Breast epithelium (tissue), 4 donors: ENCODE measurements at regions not wholly inside any gene's neighbourhood (a gene's known extent, or its start where the extent isn't known, plus 50 kb on each side); places are given as distances from the start of the nearest gene placed in this dataset.

Experiments
- DNase-seq, 2 donors: peaks; one replicate each; pipeline ENCODE4 v3.0.0-alpha.2; 2019; ENCODE audit warnings: low spot score in 2 of 2
- H3K27ac ChIP-seq, 2 donors: fragments of 200-600 bp; sonication (generic) in 1 of 2; one replicate each; pipeline ENCODE4 v1.5.1; 2016 to 2019; ENCODE audit warnings: mild to moderate bottlenecking in 1 of 2
- H3K27me3 ChIP-seq, 2 donors: fragments of 200-600 bp; sonication (generic) in 1 of 2; one replicate each; pipeline versions ENCODE4 v1.5.1 to v1.6.0; 2017 to 2019; ENCODE audit warnings: control low read depth in 1 of 2, mild to moderate bottlenecking in 1 of 2
- H3K36me3 ChIP-seq: fragments of 200-600 bp; one replicate; pipeline ENCODE4 v1.5.1; 2019
- H3K4me1 ChIP-seq, 2 donors: fragments of 200-600 bp; sonication (generic); one replicate each; pipeline ENCODE4 v1.5.1; 2016 to 2019; ENCODE audit warnings: control low read depth in 1 of 2
- H3K4me3 ChIP-seq, 3 donors: fragments of 200-600 bp; sonication (generic); 1 replicate in 2 of 3; 2 replicates in 1 of 3; pipeline ENCODE4 v1.5.1; 2016 to 2019; ENCODE audit warnings: mild to moderate bottlenecking in 3 of 3, moderate library complexity in 2 of 3
- H3K9me3 ChIP-seq, 2 donors: fragments of 200-600 bp; sonication (generic) in 1 of 2; one replicate each; pipeline ENCODE4 v1.5.1; 2016 to 2019; ENCODE audit warnings: control low read depth in 1 of 2
- CTCF ChIP-seq, 3 donors: fragments of 450-650 bp; IDR thresholded peaks; one replicate each; pipeline ENCODE4 v1.5.1; 2016 to 2017; ENCODE audit warnings: antibody characterized with exemption in 3 of 3, mild to moderate bottlenecking in 3 of 3, moderate library complexity in 3 of 3
- POLR2A ChIP-seq: fragments of 450-650 bp; IDR thresholded peaks from one replicate; pipeline ENCODE4 v1.6.1; 2016; ENCODE audit warnings: antibody characterized with exemption, mild to moderate bottlenecking, moderate library complexity
- POLR2AphosphoS5 ChIP-seq, 3 donors: sonication (generic); formaldehyde crosslinking; IDR thresholded peaks; one replicate each; pipeline ENCODE4 v1.6.1; 2017; ENCODE audit warnings: antibody characterized with exemption in 3 of 3
- intact Hi-C: fragments of 100-400 bp; cut with DNase I; formaldehyde crosslinking; loops from one replicate; pipeline ENCODE4 v1.15.1; 2023; ENCODE audit warnings: low total_unique reads

- no peaks in the 10 kb centered on the region for H3K27me3 ChIP-seq
- intact Hi-C loops, result no loop called here
- H3K4me1 ChIP-seq, result no peaks in the 10 kb centered on the region
- H3K27ac ChIP-seq, result no peak overlapping the region
- TF ChIP-seq POLR2AphosphoS5 (IDR thresholded peaks at IDR 0.05), result no peak
- TF ChIP-seq CTCF (IDR thresholded peaks at IDR 0.05), result no peak
- TF ChIP-seq POLR2A, result no peak
- DNase-seq, result no peak
- no peaks in the 10 kb centered on the region for H3K36me3 ChIP-seq
- H3K9me3 ChIP-seq, result no peaks in the 10 kb centered on the region
- no peak overlapping the region for H3K4me3 ChIP-seq
These were observed 298.4 kb upstream of the ZNF521 start for GRCh38 chr18:25650201-25650941.

GRCh38 chr18:25648716-25649260, 296.8 kb upstream of the ZNF521 start:
- intact Hi-C loops, result no loop called here
- TF ChIP-seq POLR2AphosphoS5 (IDR thresholded peaks at IDR 0.05), result no peak
- no peak for TF ChIP-seq CTCF (IDR thresholded peaks at IDR 0.05)
- no peak for TF ChIP-seq POLR2A
- H3K9me3 ChIP-seq, result no peaks in the 10 kb centered on the region
- H3K36me3 ChIP-seq, result no peaks in the 10 kb centered on the region
- no peaks in the 10 kb centered on the region for H3K4me1 ChIP-seq
- no peak overlapping the region for H3K4me3 ChIP-seq
- no peak overlapping the region for H3K27ac ChIP-seq
- no peak for DNase-seq
- no peaks in the 10 kb centered on the region for H3K27me3 ChIP-seq

GRCh38 chr18:25647404-25647803, 295.4 kb upstream of the ZNF521 start:
- intact Hi-C loops, result no loop called here
- H3K9me3 ChIP-seq, result no peaks in the 10 kb centered on the region
- H3K27ac ChIP-seq, result no peak overlapping the region
- H3K4me1 ChIP-seq, result no peaks in the 10 kb centered on the region
- no peak for TF ChIP-seq CTCF (IDR thresholded peaks at IDR 0.05)
- no peak for TF ChIP-seq POLR2A
- no peak for TF ChIP-seq POLR2AphosphoS5 (IDR thresholded peaks at IDR 0.05)
- H3K36me3 ChIP-seq, result no peaks in the 10 kb centered on the region
- no peaks in the 10 kb centered on the region for H3K27me3 ChIP-seq
- DNase-seq, result no peak
- H3K4me3 ChIP-seq, result no peak overlapping the region

GRCh38 chr18:25646971-25647370, 295.0 kb upstream of the ZNF521 start:
- intact Hi-C loops, result no loop called here

More at GRCh38 chr18:25646971-25647370, 295.0 kb upstream of the ZNF521 start:
- no peaks in the 10 kb centered on the region for H3K4me1 ChIP-seq
- no peak overlapping the region for H3K27ac ChIP-seq
- no peak overlapping the region for H3K4me3 ChIP-seq
- H3K27me3 ChIP-seq, result no peaks in the 10 kb centered on the region
- no peaks in the 10 kb centered on the region for H3K9me3 ChIP-seq
- no peak for DNase-seq
- no peak for TF ChIP-seq CTCF (IDR thresholded peaks at IDR 0.05)
- no peak for TF ChIP-seq POLR2A
- no peak for TF ChIP-seq POLR2AphosphoS5 (IDR thresholded peaks at IDR 0.05)
- H3K36me3 ChIP-seq, result no peaks in the 10 kb centered on the region
